Central memory CD8-positive, alpha-beta T cell (primary cell): ENCODE measurements at regions not wholly inside any gene's neighbourhood (a gene's known extent, or its start where the extent isn't known, plus 50 kb on each side); places are given as distances from the start of the nearest gene placed in this dataset.

Source experiments
- ATAC-seq: fragments of 150-1000 bp; cut with Tn5 transposase; replicated peaks from 2 replicates; pipeline ENCODE4 v1.10.0; 2022; ENCODE audit warnings: mild to moderate bottlenecking, moderate FRiP score, moderate number of reproducible peaks; ENCODE audit not compliant: poor library complexity, severe bottlenecking; ENCODE audit errors: extremely low read depth
- DNase-seq, 2 donors: peaks; one replicate each; pipeline ENCODE4 v3.0.0; 2021; ENCODE audit warnings: low spot score in 2 of 2
- H3K27ac Mint-ChIP-seq: one replicate; pipeline ENCODE4 v1.8.0; 2022; ENCODE audit warnings: low read depth, mild to moderate bottlenecking, moderate library complexity, mixed read lengths
- H3K27me3 Mint-ChIP-seq: one replicate; pipeline ENCODE4 v1.8.0; 2022; ENCODE audit warnings: mixed read lengths
- H3K36me3 Mint-ChIP-seq: one replicate; pipeline ENCODE4 v1.8.0; 2022; ENCODE audit warnings: mild to moderate bottlenecking, moderate library complexity, mixed read lengths; ENCODE audit not compliant: insufficient read depth
- H3K4me1 Mint-ChIP-seq: one replicate; pipeline ENCODE4 v1.8.0; 2022; ENCODE audit warnings: mixed read lengths
- H3K4me3 Mint-ChIP-seq: one replicate; pipeline ENCODE4 v1.8.0; 2022; ENCODE audit warnings: mild to moderate bottlenecking, moderate library complexity, mixed read lengths
- H3K9me3 Mint-ChIP-seq: one replicate; pipeline ENCODE4 v1.8.0; 2022; ENCODE audit warnings: mixed read lengths

- no peaks in the 10 kb centered on the region for H3K4me1 Mint-ChIP-seq
- DNase-seq (no peak), ATAC-seq (no peak)
- H3K36me3 Mint-ChIP-seq, result no peaks in the 10 kb centered on the region
- H3K9me3 Mint-ChIP-seq, result no peaks in the 10 kb centered on the region
- H3K27ac Mint-ChIP-seq, result no peak overlapping the region
- no peak overlapping the region for H3K4me3 Mint-ChIP-seq
- peaks cover 19% of the 10 kb centered on the region for H3K27me3 Mint-ChIP-seq
These were observed 538.8 kb downstream of the TCERG1L start for GRCh38 chr10:130772676-130773075.

- Mint-ChIP-seq H3K27me3 (peaks cover 19% of the 10 kb centered on the region), H3K27ac (no peak overlapping the region), H3K4me1 (no peaks in the 10 kb centered on the region), H3K4me3 (no peak overlapping the region), H3K9me3 (no peaks in the 10 kb centered on the region), H3K36me3 (no peaks in the 10 kb centered on the region)
- DNase-seq (no peak), ATAC-seq (no peak)
These were observed 537.6 kb downstream of the TCERG1L start for GRCh38 chr10:130773941-130774340.

- no peak overlapping the region for H3K27ac Mint-ChIP-seq
- no peak overlapping the region for H3K4me3 Mint-ChIP-seq
These were observed 536.6 kb downstream of the TCERG1L start for GRCh38 chr10:130774871-130775270.

GRCh38 chr10:130775311-130775710 lies 536.2 kb downstream of the TCERG1L start:
- no peak overlapping the region for H3K4me3 Mint-ChIP-seq
- peaks cover 19% of the 10 kb centered on the region for H3K27me3 Mint-ChIP-seq

More at GRCh38 chr10:130774871-130775270, 536.6 kb downstream of the TCERG1L start:
- no peaks in the 10 kb centered on the region for H3K4me1 Mint-ChIP-seq
- DNase-seq (no peak), ATAC-seq (no peak)
- no peaks in the 10 kb centered on the region for H3K9me3 Mint-ChIP-seq
- peaks cover 19% of the 10 kb centered on the region for H3K27me3 Mint-ChIP-seq
- H3K36me3 Mint-ChIP-seq, result no peaks in the 10 kb centered on the region

GRCh38 chr10:130776724-130777123 lies 534.8 kb downstream of the TCERG1L start:
- H3K36me3 Mint-ChIP-seq, result no peaks in the 10 kb centered on the region
- DNase-seq (no peak), ATAC-seq (no peak)
- H3K9me3 Mint-ChIP-seq, result no peaks in the 10 kb centered on the region
- peaks cover 19% of the 10 kb centered on the region for H3K27me3 Mint-ChIP-seq
- no peak overlapping the region for H3K27ac Mint-ChIP-seq
- H3K4me3 Mint-ChIP-seq, result no peak overlapping the region
- no peaks in the 10 kb centered on the region for H3K4me1 Mint-ChIP-seq

More at GRCh38 chr10:130775311-130775710, 536.2 kb downstream of the TCERG1L start:
- Mint-ChIP-seq H3K9me3 (no peaks in the 10 kb centered on the region), H3K27ac (no peak overlapping the region), H3K36me3 (no peaks in the 10 kb centered on the region), H3K4me1 (no peaks in the 10 kb centered on the region)
- ATAC-seq (no peak), DNase-seq (no peak)

GRCh38 chr10:130777507-130778165 lies 533.9 kb downstream of the TCERG1L start:
- ATAC-seq (no peak), DNase-seq (no peak)
- no peaks in the 10 kb centered on the region for H3K4me1 Mint-ChIP-seq
- H3K27me3 Mint-ChIP-seq, result peaks cover 11% of the 10 kb centered on the region
- peaks cover 4% of the 10 kb centered on the region for H3K9me3 Mint-ChIP-seq
- no peak overlapping the region for H3K27ac Mint-ChIP-seq
- no peaks in the 10 kb centered on the region for H3K36me3 Mint-ChIP-seq
- H3K4me3 Mint-ChIP-seq, result no peak overlapping the region

GRCh38 chr10:130778166-130778545 lies 533.4 kb downstream of the TCERG1L start:
- ATAC-seq (no peak), DNase-seq (no peak)
- Mint-ChIP-seq H3K27ac (no peak overlapping the region), H3K27me3 (peaks cover 8% of the 10 kb centered on the region), H3K9me3 (peaks cover 4% of the 10 kb centered on the region), H3K36me3 (no peaks in the 10 kb centered on the region), H3K4me1 (no peaks in the 10 kb centered on the region), H3K4me3 (no peak overlapping the region)

GRCh38 chr10:130780763-130781162 lies 530.8 kb downstream of the TCERG1L start:
- H3K4me1 Mint-ChIP-seq, result no peaks in the 10 kb centered on the region
- H3K4me3 Mint-ChIP-seq, result no peak overlapping the region
- H3K9me3 Mint-ChIP-seq, result peaks cover 4% of the 10 kb centered on the region
- H3K36me3 Mint-ChIP-seq, result no peaks in the 10 kb centered on the region
- ATAC-seq (no peak), DNase-seq (no peak)
- no peak overlapping the region for H3K27ac Mint-ChIP-seq
- no peaks in the 10 kb centered on the region for H3K27me3 Mint-ChIP-seq

- ATAC-seq (no peak), DNase-seq (no peak)
- peaks cover 4% of the 10 kb centered on the region for H3K9me3 Mint-ChIP-seq
- no peak overlapping the region for H3K4me3 Mint-ChIP-seq
- H3K27ac Mint-ChIP-seq, result no peak overlapping the region
- H3K4me1 Mint-ChIP-seq, result no peaks in the 10 kb centered on the region
- H3K36me3 Mint-ChIP-seq, result no peaks in the 10 kb centered on the region
- H3K27me3 Mint-ChIP-seq, result no peaks in the 10 kb centered on the region
These were observed 530.3 kb downstream of the TCERG1L start for GRCh38 chr10:130781206-130781605.

GRCh38 chr10:130781623-130782022 lies 529.9 kb downstream of the TCERG1L start:
- H3K4me1 Mint-ChIP-seq, result no peaks in the 10 kb centered on the region
- DNase-seq, result no peak
- no peak overlapping the region for H3K27ac Mint-ChIP-seq
- H3K9me3 Mint-ChIP-seq, result peaks cover 4% of the 10 kb centered on the region
- no peaks in the 10 kb centered on the region for H3K27me3 Mint-ChIP-seq
- no peak overlapping the region for H3K4me3 Mint-ChIP-seq
- no peaks in the 10 kb centered on the region for H3K36me3 Mint-ChIP-seq
- ATAC-seq, result no peak

GRCh38 chr10:130782467-130782866 lies 529.1 kb downstream of the TCERG1L start:
- Mint-ChIP-seq H3K36me3 (no peaks in the 10 kb centered on the region), H3K27me3 (no peaks in the 10 kb centered on the region), H3K4me1 (no peaks in the 10 kb centered on the region), H3K9me3 (peaks cover 4% of the 10 kb centered on the region), H3K4me3 (no peak overlapping the region), H3K27ac (no peak overlapping the region)
- DNase-seq, result no peak
- no peak for ATAC-seq

- H3K27ac Mint-ChIP-seq, result no peak overlapping the region
- peaks cover 4% of the 10 kb centered on the region for H3K9me3 Mint-ChIP-seq
- no peaks in the 10 kb centered on the region for H3K36me3 Mint-ChIP-seq
- DNase-seq (no peak), ATAC-seq (no peak)
- H3K27me3 Mint-ChIP-seq, result no peaks in the 10 kb centered on the region
- H3K4me3 Mint-ChIP-seq, result no peak overlapping the region
- H3K4me1 Mint-ChIP-seq, result no peaks in the 10 kb centered on the region
These were observed 527.2 kb downstream of the TCERG1L start for GRCh38 chr10:130784326-130784725.

GRCh38 chr10:130786365-130786966 lies 525.1 kb downstream of the TCERG1L start:
- Mint-ChIP-seq H3K9me3 (peaks cover 4% of the 10 kb centered on the region), H3K4me3 (no peak overlapping the region), H3K27me3 (no peaks in the 10 kb centered on the region), H3K4me1 (no peaks in the 10 kb centered on the region), H3K27ac (no peak overlapping the region), H3K36me3 (no peaks in the 10 kb centered on the region)
- DNase-seq (no peak), ATAC-seq (no peak)
